NCI-H2196 (cell line): ENCODE measurements at regions not wholly inside any gene's neighbourhood (a gene's known extent, or its start where the extent isn't known, plus 50 kb on each side); places are given as distances from the start of the nearest gene placed in this dataset.
A peak's percentile ranks its signal among the peaks of the same experiment; 100 is the strongest.
"Not testable (repeated sequence)": the region's sequence is repeated elsewhere in the genome, so short reads cannot be mapped to it uniquely, and the experiment has no call there.

Experiments used
- DNase-seq: peaks from one replicate; lab custom pipeline; 2025; ENCODE audit not compliant: unreplicated experiment; lab: John Stamatoyannopoulos, UW

- peak; percentile 75 for DNase-seq
These were observed 59.0 kb upstream of the ZNF532 start for GRCh38 chr18:58805467-58806187.

GRCh38 chr18:58806826-58807714 lies 57.6 kb upstream of the ZNF532 start:
- DNase-seq = no peak

GRCh38 chr18:58807766-58808165 lies 56.9 kb upstream of the ZNF532 start:
- no peak for DNase-seq

GRCh38 chr18:58808349-58808748 lies 56.3 kb upstream of the ZNF532 start:
- DNase-seq = no peak

- not testable (repeated sequence) for DNase-seq
These were observed 52.8 kb upstream of the ZNF532 start for GRCh38 chr18:58811859-58812258.

GRCh38 chr18:58813105-58813504 lies 51.6 kb upstream of the ZNF532 start:
- no peak for DNase-seq

- DNase-seq = no peak
These were observed 51.0 kb upstream of the ZNF532 start for GRCh38 chr18:58813561-58814225.

GRCh38 chr18:58814317-58814716 lies 50.4 kb upstream of the ZNF532 start:
- DNase-seq = no peak
